Gastrocnemius medialis (tissue), 4 donors: ENCODE measurements at regions not wholly inside any gene's neighbourhood (a gene's known extent, or its start where the extent isn't known, plus 50 kb on each side); places are given as distances from the start of the nearest gene placed in this dataset.

Source experiments
- ATAC-seq, 2 donors: fragments of 150-250 bp; one replicate each; pipeline ENCODE4 v1.9.1; 2016
- DNase-seq, 2 donors: peaks; one replicate each; pipeline ENCODE4 v3.0.0-alpha.2; 2019
- H3K27ac ChIP-seq, 4 donors: fragments of 200-600 bp; sonication (generic); 1 replicate in 1 of 4; 2 replicates in 3 of 4; pipeline ENCODE4 v1.5.1; 2016 to 2018; ENCODE audit warnings: mild to moderate bottlenecking in 2 of 4, moderate library complexity in 1 of 4
- H3K27me3 ChIP-seq, 3 donors: fragments of 200-600 bp; sonication (generic) in 2 of 3; 1 replicate in 1 of 3; 2 replicates in 2 of 3; pipeline versions ENCODE4 v1.5.1 to v1.6.0; 2016 to 2019; ENCODE audit warnings: mild to moderate bottlenecking in 1 of 3, moderate library complexity in 1 of 3
- H3K36me3 ChIP-seq, 2 donors: fragments of 200-600 bp; sonication (generic) in 1 of 2; one replicate each; pipeline ENCODE4 v1.5.1; 2017 to 2018
- H3K4me1 ChIP-seq, 2 donors: fragments of 200-600 bp; sonication (generic) in 1 of 2; one replicate each; pipeline ENCODE4 v1.5.1; 2016 to 2017; ENCODE audit warnings: mild to moderate bottlenecking in 2 of 2
- H3K4me3 ChIP-seq, 4 donors: fragments of 200-600 bp; sonication (generic) in 3 of 4; 1 replicate in 1 of 4; 2 replicates in 3 of 4; pipeline ENCODE4 v1.5.1; 2016 to 2019; ENCODE audit warnings: mild to moderate bottlenecking in 2 of 4
- H3K9me3 ChIP-seq, 3 donors: fragments of 200-600 bp; sonication (generic) in 2 of 3; 1 replicate in 1 of 3; 2 replicates in 2 of 3; pipeline ENCODE4 v1.5.1; 2016 to 2019
- CTCF ChIP-seq, 5 experiments: fragments of 450-650 bp in 3 of 5; fragments of 200-600 bp in 2 of 5; sonication (generic) in 2 of 5; IDR thresholded peaks in 4 of 5; conservative IDR thresholded peaks in 1 of 5; 1 replicate in 4 of 5; 2 replicates in 1 of 5; pipeline ENCODE4 v1.5.1; 2016 to 2019; ENCODE audit warnings: antibody characterized with exemption in 5 of 5, mild to moderate bottlenecking in 3 of 5, moderate library complexity in 3 of 5
- POLR2A ChIP-seq, 2 donors: fragments of 450-650 bp; IDR thresholded peaks; one replicate each; pipeline ENCODE4 v1.6.1; 2017; ENCODE audit warnings: antibody characterized with exemption in 2 of 2, mild to moderate bottlenecking in 2 of 2, moderate library complexity in 2 of 2
- in situ Hi-C, 4 donors: fragments of 200-750 bp; cut with MboI; loops; one replicate each; pipeline versions ENCODE4 v1.15.0 to v1.8.0; 2017; ENCODE audit warnings: low sequenced_read_pairs in 4 of 4
- intact Hi-C: fragments of 100-400 bp; cut with DNase I; formaldehyde crosslinking; loops from one replicate; pipeline ENCODE4 v1.15.1; 2023; ENCODE audit warnings: low total_unique reads

- TF ChIP-seq POLR2A (IDR thresholded peaks at IDR 0.05) = no peak
- no peak for TF ChIP-seq CTCF (IDR thresholded peaks at IDR 0.05 in 4 of 5, conservative IDR thresholded peaks at IDR 0.05 in 1 of 5)
- ATAC-seq (no peak), DNase-seq (no peak)
- H3K9me3 ChIP-seq = no peaks in the 10 kb centered on the region
- intact Hi-C loops (no loop called here), in situ Hi-C loops (no loop called here)
- no peak overlapping the region for H3K4me3 ChIP-seq
- H3K4me1 ChIP-seq = no peaks in the 10 kb centered on the region
- no peaks in the 10 kb centered on the region for H3K36me3 ChIP-seq
- no peak overlapping the region for H3K27ac ChIP-seq
- no peaks in the 10 kb centered on the region for H3K27me3 ChIP-seq
These were observed 1244.2 kb upstream of the MIR17HG start for GRCh38 chr13:90103099-90103784.

- intact Hi-C loops = no loop called here
- TF ChIP-seq POLR2A (IDR thresholded peaks at IDR 0.05) = no peak
- no peak for TF ChIP-seq CTCF (IDR thresholded peaks at IDR 0.05 in 4 of 5, conservative IDR thresholded peaks at IDR 0.05 in 1 of 5)
- H3K27ac ChIP-seq = no peak overlapping the region
- in situ Hi-C loops = no loop called here
- H3K36me3 ChIP-seq = no peaks in the 10 kb centered on the region
- no peak overlapping the region for H3K4me3 ChIP-seq
- no peaks in the 10 kb centered on the region for H3K9me3 ChIP-seq
- DNase-seq = no peak
- ATAC-seq = no peak
- no peaks in the 10 kb centered on the region for H3K27me3 ChIP-seq
- no peaks in the 10 kb centered on the region for H3K4me1 ChIP-seq
These were observed 1242.7 kb upstream of the MIR17HG start for GRCh38 chr13:90104764-90105163.

- Histone ChIP-seq H3K4me3 (no peak overlapping the region), H3K27me3 (no peaks in the 10 kb centered on the region), H3K4me1 (no peaks in the 10 kb centered on the region), H3K9me3 (no peaks in the 10 kb centered on the region), H3K27ac (no peak overlapping the region), H3K36me3 (no peaks in the 10 kb centered on the region)
- in situ Hi-C loops = no loop called here
- TF ChIP-seq CTCF (IDR thresholded peaks at IDR 0.05 in 4 of 5, conservative IDR thresholded peaks at IDR 0.05 in 1 of 5) (no peak), POLR2A (IDR thresholded peaks at IDR 0.05) (no peak)
- DNase-seq (no peak), ATAC-seq (no peak)
- intact Hi-C loops = no loop called here
These were observed 1242.2 kb upstream of the MIR17HG start for GRCh38 chr13:90105276-90105675.

GRCh38 chr13:90105849-90106496 is 1241.5 kb upstream of the MIR17HG start:
- Histone ChIP-seq H3K27ac (no peak overlapping the region), H3K9me3 (no peaks in the 10 kb centered on the region), H3K4me3 (no peak overlapping the region), H3K4me1 (no peaks in the 10 kb centered on the region), H3K36me3 (no peaks in the 10 kb centered on the region), H3K27me3 (no peaks in the 10 kb centered on the region)
- TF ChIP-seq CTCF (IDR thresholded peaks at IDR 0.05 in 4 of 5, conservative IDR thresholded peaks at IDR 0.05 in 1 of 5) (no peak), POLR2A (IDR thresholded peaks at IDR 0.05) (no peak)
- intact Hi-C loops = no loop called here
- in situ Hi-C loops = no loop called here
- ATAC-seq (no peak), DNase-seq (no peak)
